Esophagus muscularis mucosa (tissue), 4 donors: ENCODE measurements at regions not wholly inside any gene's neighbourhood (a gene's known extent, or its start where the extent isn't known, plus 50 kb on each side); places are given as distances from the start of the nearest gene placed in this dataset.

Experiments
- EP300 ChIP-seq: sonication (generic); formaldehyde crosslinking; IDR thresholded peaks from one replicate; pipeline ENCODE4 v1.6.1; 2017; ENCODE audit warnings: antibody characterized with exemption
- POLR2A ChIP-seq: fragments of 450-650 bp; IDR thresholded peaks from one replicate; pipeline ENCODE4 v1.6.1; 2017; ENCODE audit warnings: antibody characterized with exemption, moderate library complexity, mild to moderate bottlenecking, low read depth
- POLR2AphosphoS5 ChIP-seq, 2 donors: sonication (generic); formaldehyde crosslinking; IDR thresholded peaks; one replicate each; pipeline ENCODE4 v1.6.1; 2017; ENCODE audit warnings: antibody characterized with exemption in 2 of 2
- TF ChIP-seq, protein P1 (sequence below), 3 experiments: fragments of 200-600 bp in 2 of 3; fragments of 450-650 bp in 1 of 3; sonication (generic) in 2 of 3; IDR thresholded peaks; one replicate each; pipeline ENCODE4 v1.5.1; 2017 to 2019; ENCODE audit warnings: antibody characterized with exemption in 3 of 3, mild to moderate bottlenecking in 2 of 3, moderate library complexity in 1 of 3

DNA sequence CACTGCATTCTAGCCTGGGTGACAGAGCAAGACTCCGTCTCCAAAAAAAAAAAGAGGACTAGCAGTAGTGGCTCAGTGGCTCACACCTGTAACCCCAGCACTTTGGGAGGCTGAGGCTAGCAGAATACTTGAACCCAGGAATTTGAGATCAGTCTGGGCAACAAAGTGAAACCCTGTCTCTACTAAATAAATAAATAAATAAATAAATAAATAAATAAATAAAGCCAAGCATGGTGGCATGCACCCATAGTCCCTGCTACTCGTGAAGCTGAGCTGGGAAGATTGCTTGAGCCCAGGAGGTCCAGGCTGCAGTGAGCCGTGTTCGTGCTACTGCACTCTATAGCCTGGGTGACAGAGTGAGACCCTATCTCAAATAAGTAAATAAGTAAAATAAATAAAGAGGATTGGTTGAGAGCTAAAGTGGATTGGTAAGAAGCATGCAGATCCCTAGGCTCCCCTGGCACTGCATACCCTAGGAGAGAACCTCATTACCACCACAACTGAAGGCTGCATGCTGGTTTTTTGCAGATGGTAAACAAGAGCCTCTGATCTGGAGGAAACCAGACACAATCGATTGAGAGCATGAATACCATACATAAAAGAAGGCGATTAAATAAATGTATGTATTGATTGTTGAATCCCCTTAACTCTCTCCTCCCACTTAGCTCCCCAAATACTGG is 163.2 kb downstream of the REEP3 start:
- TF ChIP-seq, protein P1, sequence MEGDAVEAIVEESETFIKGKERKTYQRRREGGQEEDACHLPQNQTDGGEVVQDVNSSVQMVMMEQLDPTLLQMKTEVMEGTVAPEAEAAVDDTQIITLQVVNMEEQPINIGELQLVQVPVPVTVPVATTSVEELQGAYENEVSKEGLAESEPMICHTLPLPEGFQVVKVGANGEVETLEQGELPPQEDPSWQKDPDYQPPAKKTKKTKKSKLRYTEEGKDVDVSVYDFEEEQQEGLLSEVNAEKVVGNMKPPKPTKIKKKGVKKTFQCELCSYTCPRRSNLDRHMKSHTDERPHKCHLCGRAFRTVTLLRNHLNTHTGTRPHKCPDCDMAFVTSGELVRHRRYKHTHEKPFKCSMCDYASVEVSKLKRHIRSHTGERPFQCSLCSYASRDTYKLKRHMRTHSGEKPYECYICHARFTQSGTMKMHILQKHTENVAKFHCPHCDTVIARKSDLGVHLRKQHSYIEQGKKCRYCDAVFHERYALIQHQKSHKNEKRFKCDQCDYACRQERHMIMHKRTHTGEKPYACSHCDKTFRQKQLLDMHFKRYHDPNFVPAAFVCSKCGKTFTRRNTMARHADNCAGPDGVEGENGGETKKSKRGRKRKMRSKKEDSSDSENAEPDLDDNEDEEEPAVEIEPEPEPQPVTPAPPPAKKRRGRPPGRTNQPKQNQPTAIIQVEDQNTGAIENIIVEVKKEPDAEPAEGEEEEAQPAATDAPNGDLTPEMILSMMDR (IDR thresholded peaks at IDR 0.05): no peak
- TF ChIP-seq POLR2AphosphoS5 (IDR thresholded peaks at IDR 0.05) (no peak), EP300 (no peak), POLR2A (no peak)
